HG02943 (cell line): ENCODE measurements at regions not wholly inside any gene's neighbourhood (a gene's known extent, or its start where the extent isn't known, plus 50 kb on each side); places are given as distances from the start of the nearest gene placed in this dataset.
"Not testable (repeated sequence)": the region's sequence is repeated elsewhere in the genome, so short reads cannot be mapped to it uniquely, and the experiment has no call there.

Source experiments
- ATAC-seq: cut with Tn5 transposase; IDR thresholded peaks from one replicate; pipeline ENCODE4 v1.9.1; 2021; ENCODE audit warnings: mild to moderate bottlenecking, low read depth, moderate library complexity; ENCODE audit not compliant: unreplicated experiment

- ATAC-seq: not testable (repeated sequence)
These were observed 1315.3 kb upstream of the CNTN5 start for GRCh38 chr11:97705441-97705840.

- no peak for ATAC-seq
These were observed 1302.8 kb upstream of the CNTN5 start for GRCh38 chr11:97717922-97718321.

- ATAC-seq: no peak
These were observed 1298.7 kb upstream of the CNTN5 start for GRCh38 chr11:97722065-97722464.

GRCh38 chr11:97722721-97723120 is 1298.0 kb upstream of the CNTN5 start:
- ATAC-seq: no peak

GRCh38 chr11:97729546-97730272 is 1291.0 kb upstream of the CNTN5 start:
- ATAC-seq: no peak

- no peak for ATAC-seq
These were observed 1288.6 kb upstream of the CNTN5 start for GRCh38 chr11:97732011-97732632.

GRCh38 chr11:97738751-97739150 is 1282.0 kb upstream of the CNTN5 start:
- ATAC-seq: no peak

GRCh38 chr11:97739932-97740800 is 1280.6 kb upstream of the CNTN5 start:
- ATAC-seq: no peak

GRCh38 chr11:97740801-97741151 is 1280.0 kb upstream of the CNTN5 start:
- ATAC-seq: no peak

GRCh38 chr11:97742717-97743116 is 1278.0 kb upstream of the CNTN5 start:
- ATAC-seq: no peak

GRCh38 chr11:97743205-97743742 is 1277.5 kb upstream of the CNTN5 start:
- ATAC-seq: no peak

- ATAC-seq: no peak
These were observed 1275.2 kb upstream of the CNTN5 start for GRCh38 chr11:97745515-97746050.

GRCh38 chr11:97746818-97747217 is 1273.9 kb upstream of the CNTN5 start:
- no peak for ATAC-seq

GRCh38 chr11:97751405-97751804 is 1269.3 kb upstream of the CNTN5 start:
- no peak for ATAC-seq

GRCh38 chr11:97751952-97752351 is 1268.8 kb upstream of the CNTN5 start:
- ATAC-seq: no peak

- ATAC-seq: no peak
These were observed 1265.8 kb upstream of the CNTN5 start for GRCh38 chr11:97754976-97755375.

- ATAC-seq: no peak
These were observed 1264.0 kb upstream of the CNTN5 start for GRCh38 chr11:97756571-97757335.

GRCh38 chr11:97761175-97761574 is 1259.6 kb upstream of the CNTN5 start:
- no peak for ATAC-seq

- no peak for ATAC-seq
These were observed 1256.6 kb upstream of the CNTN5 start for GRCh38 chr11:97764193-97764592.

GRCh38 chr11:97764605-97765004 is 1256.1 kb upstream of the CNTN5 start:
- ATAC-seq: no peak
